ENCODE measurements at regions not wholly inside any gene's neighbourhood (a gene's known extent, or its start where the extent isn't known, plus 50 kb on each side); places are given as distances from the start of the nearest gene placed in this dataset.

GRCh38 chr9:88716596-88717290, 181.8 kb downstream of the NXNL2 start:
- Histone ChIP-seq H3K27ac (ENCODE audit: low read depth in 1 of 2, low read length in 2 of 2) (no peak overlapping the region), H3K4me3 (replicated peaks in 1 of 3; ENCODE audit: low read depth in 2 of 3, low read length in 3 of 3) (no peak overlapping the region), H4K20me1 (ENCODE audit: insufficient read depth, low read length) (no peaks in the 10 kb centered on the region), H3K27me3 (ENCODE audit: control insufficient read depth in 2 of 2, insufficient read depth in 2 of 2, low read length in 2 of 2) (peaks cover 8 to 16% of the 10 kb centered on the region in 2 donors), H3K4me1 (ENCODE audit: control insufficient read depth in 1 of 2, insufficient read depth in 2 of 2, low read length in 2 of 2) (no peaks in the 10 kb centered on the region), H2AFZ (ENCODE audit: insufficient read depth, low read depth, low read length, poor library complexity, severe bottlenecking) (no peak overlapping the region), H3K79me2 (ENCODE audit: insufficient read depth, low read length) (no peaks in the 10 kb centered on the region), H3K4me2 (replicated peaks; ENCODE audit: extremely low read depth, low read length, poor library complexity, severe bottlenecking) (no peak overlapping the region), H3K36me3 (replicated peaks in 1 of 2; ENCODE audit: control insufficient read depth in 1 of 2, insufficient read depth in 2 of 2, low read length in 2 of 2) (no peaks in the 10 kb centered on the region), H3K9ac (ENCODE audit: insufficient read depth, low read length, poor library complexity, severe bottlenecking) (no peak overlapping the region), H3K9me3 (replicated peaks in 1 of 2; ENCODE audit: control insufficient read depth in 1 of 2, insufficient read depth in 1 of 2, low read length in 2 of 2) (no peaks in the 10 kb centered on the region)
- Mint-ChIP-seq H3K27ac (no peak overlapping the region), H3K4me1 (no peaks in the 10 kb centered on the region), H3K9me3 (peaks cover 0 to 4% (median 0%) of the 10 kb centered on the region in 7 donors), H3K27me3 (ENCODE audit: low read depth in 3 of 3) (peaks cover 13 to 33% (median 22%) of the 10 kb centered on the region in 3 donors), H3K36me3 (no peaks in the 10 kb centered on the region), H3K4me3 (no peak overlapping the region)
- no peak for TF ChIP-seq CTCF (IDR thresholded peaks at IDR 0.05)
- DNase-seq = no peak
- intact Hi-C loops (cut with micrococcal nuclease) = no loop called here
- no CpG with 5 or more reads among the region's 2 CpGs for WGBS (ENCODE audit: insufficient coverage)

GRCh38 chr9:88721025-88721424, 186.0 kb downstream of the NXNL2 start:
- Histone ChIP-seq H3K79me2 (ENCODE audit: insufficient read depth, low read length) (no peaks in the 10 kb centered on the region), H4K20me1 (ENCODE audit: insufficient read depth, low read length) (no peaks in the 10 kb centered on the region), H3K4me2 (replicated peaks; ENCODE audit: extremely low read depth, low read length, poor library complexity, severe bottlenecking) (no peak overlapping the region), H3K9me3 (replicated peaks in 1 of 2; ENCODE audit: control insufficient read depth in 1 of 2, insufficient read depth in 1 of 2, low read length in 2 of 2) (no peaks in the 10 kb centered on the region), H2AFZ (ENCODE audit: insufficient read depth, low read depth, low read length, poor library complexity, severe bottlenecking) (no peak overlapping the region), H3K4me3 (replicated peaks in 1 of 3; ENCODE audit: low read depth in 2 of 3, low read length in 3 of 3) (no peak overlapping the region), H3K27ac (ENCODE audit: low read depth in 1 of 2, low read length in 2 of 2) (no peak overlapping the region), H3K4me1 (ENCODE audit: control insufficient read depth in 1 of 2, insufficient read depth in 2 of 2, low read length in 2 of 2) (no peaks in the 10 kb centered on the region), H3K27me3 (ENCODE audit: control insufficient read depth in 2 of 2, insufficient read depth in 2 of 2, low read length in 2 of 2) (peaks cover 8 to 16% of the 10 kb centered on the region in 2 donors), H3K36me3 (replicated peaks in 1 of 2; ENCODE audit: control insufficient read depth in 1 of 2, insufficient read depth in 2 of 2, low read length in 2 of 2) (no peaks in the 10 kb centered on the region), H3K9ac (ENCODE audit: insufficient read depth, low read length, poor library complexity, severe bottlenecking) (no peak overlapping the region)
- no peak for TF ChIP-seq CTCF (IDR thresholded peaks at IDR 0.05)
- peaks cover 8 to 30% (median 22%) of the 10 kb centered on the region in 3 donors for H3K27me3 Mint-ChIP-seq (ENCODE audit: low read depth in 3 of 3)
- H3K4me3 Mint-ChIP-seq = no peak overlapping the region
- DNase-seq = no peak
- intact Hi-C loops (cut with micrococcal nuclease) = loop anchor here in 1 of 2 donors (10.0 kb wide), 1 partner anchor 284 kb away; no protein-coding TSS in a partner anchor
- H3K9me3 Mint-ChIP-seq = no peaks in the 10 kb centered on the region
- no peak overlapping the region for H3K27ac Mint-ChIP-seq
- H3K4me1 Mint-ChIP-seq = no peaks in the 10 kb centered on the region
- no CpG with 5 or more reads among the region's 3 CpGs for WGBS (ENCODE audit: insufficient coverage)
- H3K36me3 Mint-ChIP-seq = no peaks in the 10 kb centered on the region

All from CD14-positive monocyte (primary cell).